Transverse colon (tissue), 4 donors: ENCODE measurements at regions not wholly inside any gene's neighbourhood (a gene's known extent, or its start where the extent isn't known, plus 50 kb on each side); places are given as distances from the start of the nearest gene placed in this dataset.
"Not testable (repeated sequence)": the region's sequence is repeated elsewhere in the genome, so short reads cannot be mapped to it uniquely, and the experiment has no call there.

Source experiments
- DNase-seq: peaks from one replicate; pipeline ENCODE4 v3.0.0-alpha.2; 2019
- H3K27ac ChIP-seq, 4 donors: fragments of 200-600 bp; sonication (generic); 2 replicates each; pipeline ENCODE4 v1.5.1; 2016 to 2018; ENCODE audit warnings: inconsistent platforms in 4 of 4
- H3K27me3 ChIP-seq: fragments of 200-600 bp; sonication (generic); 2 replicates; pipeline ENCODE4 v1.5.1; 2017; ENCODE audit warnings: inconsistent platforms
- H3K36me3 ChIP-seq, 4 donors: fragments of 200-600 bp; sonication (generic); 2 replicates each; pipeline ENCODE4 v1.5.1; 2017 to 2019; ENCODE audit warnings: inconsistent platforms in 4 of 4
- H3K4me1 ChIP-seq, 4 donors: fragments of 200-600 bp; sonication (generic); 2 replicates each; pipeline ENCODE4 v1.5.1; 2017 to 2020; ENCODE audit warnings: inconsistent platforms in 4 of 4
- H3K4me3 ChIP-seq, 4 donors: fragments of 200-600 bp; sonication (generic); 1 replicate in 1 of 4; 2 replicates in 3 of 4; pipeline versions ENCODE4 v1.5.1 to v1.6.1; 2017 to 2019; ENCODE audit warnings: inconsistent platforms in 4 of 4
- H3K9me3 ChIP-seq, 2 donors: fragments of 200-600 bp; sonication (generic); 2 replicates each; pipeline ENCODE4 v1.5.1; 2017 to 2019; ENCODE audit warnings: inconsistent platforms in 2 of 2
- EP300 ChIP-seq: sonication (generic); formaldehyde crosslinking; IDR thresholded peaks from one replicate; pipeline ENCODE4 v1.6.1; 2017; ENCODE audit warnings: antibody characterized with exemption, low read depth
- POLR2A ChIP-seq: fragments of 450-650 bp; IDR thresholded peaks from one replicate; pipeline ENCODE4 v1.6.1; 2016; ENCODE audit warnings: antibody characterized with exemption, mild to moderate bottlenecking, moderate library complexity
- POLR2AphosphoS5 ChIP-seq, 3 donors: sonication (generic); formaldehyde crosslinking; IDR thresholded peaks; one replicate each; pipeline ENCODE4 v1.6.1; 2016; ENCODE audit warnings: antibody characterized with exemption in 3 of 3
- WGBS, 2 donors: methylation state at CpG; one replicate each; pipeline ENCODE4 v1.1.5; 2018; ENCODE audit warnings: low coverage in 1 of 2; 5-methylcytosine and 5-hydroxymethylcytosine counted together
- in situ Hi-C, 4 donors: fragments of 200-750 bp; cut with MboI; loops; one replicate each; pipeline versions ENCODE4 v1.15.0 to v1.15.1; 2017; ENCODE audit warnings: low sequenced_read_pairs in 3 of 4, low pct_ligation_motif_present in 1 of 4, low pct_unique_long_range_greater_than_20kb in 1 of 4
- intact Hi-C: fragments of 100-400 bp; cut with DNase I; formaldehyde crosslinking; loops from one replicate; pipeline ENCODE4 v1.15.1; 2023; ENCODE audit warnings: low total_unique reads
- TF ChIP-seq, protein P1 (sequence below), 5 experiments: fragments of 200-600 bp in 3 of 5; fragments of 450-650 bp in 2 of 5; sonication (generic) in 3 of 5; IDR thresholded peaks; 1 replicate in 2 of 5; 2 replicates in 3 of 5; pipeline ENCODE4 v1.5.1; 2016 to 2017; ENCODE audit warnings: antibody characterized with exemption in 5 of 5, inconsistent platforms in 3 of 5, mild to moderate bottlenecking in 2 of 5, moderate library complexity in 1 of 5

GRCh38 chr3:98692787-98693473 is 70.2 kb upstream of the ST3GAL6 start:
- H3K9me3 ChIP-seq, result no peaks in the 10 kb centered on the region
- H3K4me3 ChIP-seq, result no peak overlapping the region
- H3K27ac ChIP-seq, result no peak overlapping the region
- H3K4me1 ChIP-seq, result no peaks in the 10 kb centered on the region
- no peaks in the 10 kb centered on the region for H3K27me3 ChIP-seq
- no peaks in the 10 kb centered on the region for H3K36me3 ChIP-seq
- intact Hi-C loops (no loop called here), in situ Hi-C loops (no loop called here)
- no peak for DNase-seq
- TF ChIP-seq, protein P1, sequence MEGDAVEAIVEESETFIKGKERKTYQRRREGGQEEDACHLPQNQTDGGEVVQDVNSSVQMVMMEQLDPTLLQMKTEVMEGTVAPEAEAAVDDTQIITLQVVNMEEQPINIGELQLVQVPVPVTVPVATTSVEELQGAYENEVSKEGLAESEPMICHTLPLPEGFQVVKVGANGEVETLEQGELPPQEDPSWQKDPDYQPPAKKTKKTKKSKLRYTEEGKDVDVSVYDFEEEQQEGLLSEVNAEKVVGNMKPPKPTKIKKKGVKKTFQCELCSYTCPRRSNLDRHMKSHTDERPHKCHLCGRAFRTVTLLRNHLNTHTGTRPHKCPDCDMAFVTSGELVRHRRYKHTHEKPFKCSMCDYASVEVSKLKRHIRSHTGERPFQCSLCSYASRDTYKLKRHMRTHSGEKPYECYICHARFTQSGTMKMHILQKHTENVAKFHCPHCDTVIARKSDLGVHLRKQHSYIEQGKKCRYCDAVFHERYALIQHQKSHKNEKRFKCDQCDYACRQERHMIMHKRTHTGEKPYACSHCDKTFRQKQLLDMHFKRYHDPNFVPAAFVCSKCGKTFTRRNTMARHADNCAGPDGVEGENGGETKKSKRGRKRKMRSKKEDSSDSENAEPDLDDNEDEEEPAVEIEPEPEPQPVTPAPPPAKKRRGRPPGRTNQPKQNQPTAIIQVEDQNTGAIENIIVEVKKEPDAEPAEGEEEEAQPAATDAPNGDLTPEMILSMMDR (IDR thresholded peaks at IDR 0.05), result no peak
- TF ChIP-seq POLR2AphosphoS5 (IDR thresholded peaks at IDR 0.05) (no peak), EP300 (no peak), POLR2A (no peak)
- no CpG with 5 or more reads among the region's 4 CpGs for WGBS, 2 donors

GRCh38 chr3:98695796-98696195 is 67.3 kb upstream of the ST3GAL6 start:
- H3K4me1 ChIP-seq, result no peaks in the 10 kb centered on the region
- no peaks in the 10 kb centered on the region for H3K27me3 ChIP-seq
- DNase-seq, result no peak
- intact Hi-C loops (no loop called here), in situ Hi-C loops (no loop called here)
- TF ChIP-seq EP300 (no peak), POLR2AphosphoS5 (IDR thresholded peaks at IDR 0.05) (no peak), POLR2A (no peak)
- TF ChIP-seq, protein P1 (IDR thresholded peaks at IDR 0.05), result no peak
- H3K9me3 ChIP-seq, result no peaks in the 10 kb centered on the region
- H3K36me3 ChIP-seq, result no peaks in the 10 kb centered on the region
- no peak overlapping the region for H3K27ac ChIP-seq
- H3K4me3 ChIP-seq, result no peak overlapping the region

DNA sequence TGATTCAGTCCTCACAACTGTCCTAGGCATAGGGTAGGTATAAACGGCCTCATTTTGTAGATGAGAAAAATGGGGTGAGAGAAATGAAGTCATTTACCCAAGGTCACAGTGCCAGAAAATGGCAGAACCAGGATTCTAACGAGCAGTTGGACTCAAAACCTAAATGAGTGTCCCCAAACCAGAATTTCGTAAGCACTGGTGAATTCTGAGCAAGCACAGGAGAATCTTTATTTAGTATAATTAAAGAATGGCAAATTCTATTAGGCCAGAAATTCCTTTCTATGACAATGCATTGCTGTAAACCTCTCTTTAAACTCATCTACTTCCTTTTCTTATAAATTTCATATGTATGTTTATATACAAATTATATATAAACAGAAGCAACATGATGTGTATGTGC is 66.8 kb upstream of the ST3GAL6 start:
- DNase-seq, in situ Hi-C loops, H3K27me3 ChIP-seq, H3K36me3 ChIP-seq, H3K9me3 ChIP-seq, intact Hi-C loops, H3K27ac ChIP-seq, H3K4me3 ChIP-seq, H3K4me1 ChIP-seq: not testable (repeated sequence)
- WGBS, 2 donors, result 46 to 75% methylated on average over 3 of the region's 3 CpGs

DNA sequence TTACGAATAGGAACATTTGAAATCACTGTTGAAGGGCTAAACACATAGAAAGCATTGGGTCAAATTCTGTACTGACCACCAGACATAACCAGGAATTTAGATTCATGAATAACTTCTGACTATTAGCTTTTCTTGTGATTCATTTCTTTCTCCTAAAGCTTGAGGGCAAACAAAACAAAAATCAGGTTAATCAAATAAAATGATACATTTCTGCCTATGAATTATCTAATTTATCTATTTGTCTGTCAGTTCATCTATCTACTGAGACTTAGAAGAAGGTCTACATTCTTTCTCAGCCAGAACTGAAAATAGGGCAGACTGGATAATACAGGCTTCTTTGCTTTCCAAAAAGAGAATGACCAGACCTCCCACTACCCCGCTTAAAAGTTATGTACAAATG is 65.9 kb upstream of the ST3GAL6 start:
- H3K9me3 ChIP-seq, result no peaks in the 10 kb centered on the region
- WGBS, 2 donors, result 63 to 90% methylated on average over 2 of the region's 2 CpGs
- no peak for DNase-seq
- TF ChIP-seq, protein P1 (IDR thresholded peaks at IDR 0.05), result no peak
- TF ChIP-seq POLR2A (no peak), POLR2AphosphoS5 (IDR thresholded peaks at IDR 0.05) (no peak), EP300 (no peak)
- no peaks in the 10 kb centered on the region for H3K36me3 ChIP-seq
- H3K27me3 ChIP-seq, result no peaks in the 10 kb centered on the region
- in situ Hi-C loops (no loop called here), intact Hi-C loops (no loop called here)
- H3K4me1 ChIP-seq, result no peaks in the 10 kb centered on the region
- H3K4me3 ChIP-seq, result no peak overlapping the region
- no peak overlapping the region for H3K27ac ChIP-seq

DNA sequence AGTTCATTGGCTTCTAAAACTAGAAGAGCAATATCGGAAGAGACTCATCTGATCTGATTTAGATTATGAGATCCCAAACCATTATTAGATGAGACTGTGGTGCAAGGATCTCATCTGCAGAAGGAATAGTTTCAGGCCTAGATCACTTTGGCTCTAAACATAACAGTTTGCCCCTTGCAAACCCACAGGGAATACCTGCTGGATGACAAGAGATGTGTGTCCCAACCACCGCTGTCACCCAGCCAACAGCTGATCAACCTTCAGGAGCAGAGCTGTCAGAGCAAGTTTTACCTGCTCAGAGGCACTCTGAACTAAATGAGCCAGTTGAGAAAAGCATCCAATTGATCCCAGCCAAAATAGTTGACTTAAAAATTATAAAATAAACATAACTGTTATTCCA is 64.0 kb upstream of the ST3GAL6 start:
- H3K4me1 ChIP-seq, result no peaks in the 10 kb centered on the region
- TF ChIP-seq POLR2AphosphoS5 (IDR thresholded peaks at IDR 0.05), result no peak
- TF ChIP-seq, protein P1 (IDR thresholded peaks at IDR 0.05), result no peak
- no peak for TF ChIP-seq POLR2A
- TF ChIP-seq EP300, result no peak
- 94 to 100% methylated on average over 2 of the region's 2 CpGs for WGBS, 2 donors
- H3K4me3 ChIP-seq, result no peak overlapping the region
- intact Hi-C loops, result no loop called here
- no peaks in the 10 kb centered on the region for H3K27me3 ChIP-seq
- DNase-seq, result no peak
- H3K9me3 ChIP-seq, result no peaks in the 10 kb centered on the region
- in situ Hi-C loops, result no loop called here
- no peak overlapping the region for H3K27ac ChIP-seq
- H3K36me3 ChIP-seq, result no peaks in the 10 kb centered on the region
